ENCODE measurements at regions not wholly inside any gene's neighbourhood (a gene's known extent, or its start where the extent isn't known, plus 50 kb on each side); places are given as distances from the start of the nearest gene placed in this dataset.
"Not testable (repeated sequence)": the region's sequence is repeated elsewhere in the genome, so short reads cannot be mapped to it uniquely, and the experiment has no call there.

- POLR2A ChIA-PET = interaction anchor here (0.5 kb wide), 1 partner anchor 562 kb away, joined by 3 read pairs; no protein-coding TSS in a partner anchor
- H3K27ac ChIP-seq (ENCODE audit: extremely low read depth, low read depth, low read length) = no peak overlapping the region
- H3K36me3 ChIP-seq (ENCODE audit: control insufficient read depth in 2 of 2, insufficient read depth in 1 of 2, low read length in 2 of 2) = no peaks in the 10 kb centered on the region
- TF ChIP-seq ZNF785 (tag by site-specific recombination; IDR thresholded peaks at IDR 0.05) = no peak
- CTCF ChIA-PET = no interaction called here
- no peaks in the 10 kb centered on the region for H3K9me3 ChIP-seq (ENCODE audit: control insufficient read depth, insufficient read depth, low read depth, low read length)
- no peak overlapping the region for H3K4me3 ChIP-seq (ENCODE audit: low read depth, low read length)
- no peaks in the 10 kb centered on the region for H3K4me1 ChIP-seq (ENCODE audit: control insufficient read depth, insufficient read depth, low read length)
Measured at GRCh38 chr7:10475940-10476641, 497.6 kb upstream of the PHF14 start.

- ChIA-PET CTCF (no interaction called here), POLR2A (no interaction called here)
- H3K9me3 ChIP-seq (ENCODE audit: control insufficient read depth, insufficient read depth, low read depth, low read length) = no peaks in the 10 kb centered on the region
- no peak for TF ChIP-seq IKZF3 (tag by site-specific recombination; IDR thresholded peaks at IDR 0.05)
- TF ChIP-seq ZNF416 (tag by site-specific recombination; IDR thresholded peaks at IDR 0.05) = no peak
- TF ChIP-seq ZNF335 (tag by site-specific recombination; conservative IDR thresholded peaks at IDR 0.05) = no peak
- no peaks in the 10 kb centered on the region for H3K4me1 ChIP-seq (ENCODE audit: control insufficient read depth, insufficient read depth, low read length)
- H3K4me3 ChIP-seq (ENCODE audit: low read depth, low read length) = no peak overlapping the region
- H3K27ac ChIP-seq (ENCODE audit: extremely low read depth, low read depth, low read length) = no peak overlapping the region
- H3K36me3 ChIP-seq (ENCODE audit: control insufficient read depth in 2 of 2, insufficient read depth in 1 of 2, low read length in 2 of 2) = no peaks in the 10 kb centered on the region
Measured at GRCh38 chr7:10476642-10477041, 497.0 kb upstream of the PHF14 start.

GRCh38 chr7:10483671-10484070 lies 490.0 kb upstream of the PHF14 start:
- no peak overlapping the region for H3K4me3 ChIP-seq (ENCODE audit: low read depth, low read length)
- no peak for TF ChIP-seq ZNF654 (tag by site-specific recombination; IDR thresholded peaks at IDR 0.05; ENCODE audit: low read depth)
- TF ChIP-seq ZNF292 (tag by site-specific recombination; IDR thresholded peaks at IDR 0.05; ENCODE audit: borderline replicate concordance, low read depth) = no peak
- no peak for TF ChIP-seq ZNF132 (tag by site-specific recombination; IDR thresholded peaks at IDR 0.05; ENCODE audit: borderline replicate concordance)
- no peak for TF ChIP-seq ZBTB7A (tag by site-specific recombination; IDR thresholded peaks at IDR 0.05; ENCODE audit: low read depth)
- TF ChIP-seq SCRT2 (tag by site-specific recombination; IDR thresholded peaks at IDR 0.05) = no peak
- no peak for TF ChIP-seq ZNF707 (tag by site-specific recombination; IDR thresholded peaks at IDR 0.05)
- POLR2A ChIA-PET = no interaction called here
- no peak overlapping the region for H3K27ac ChIP-seq (ENCODE audit: extremely low read depth, low read depth, low read length)
- no peaks in the 10 kb centered on the region for H3K36me3 ChIP-seq (ENCODE audit: control insufficient read depth in 2 of 2, insufficient read depth in 1 of 2, low read length in 2 of 2)
- H3K9me3 ChIP-seq (ENCODE audit: control insufficient read depth, insufficient read depth, low read depth, low read length) = no peaks in the 10 kb centered on the region
- no peaks in the 10 kb centered on the region for H3K4me1 ChIP-seq (ENCODE audit: control insufficient read depth, insufficient read depth, low read length)
- CTCF ChIA-PET = no interaction called here

- ChIA-PET CTCF (no interaction called here), POLR2A (no interaction called here)
- TF ChIP-seq PRDM1 (tag by site-specific recombination; IDR thresholded peaks at IDR 0.05) = no peak
- TF ChIP-seq ZNF514 (tag by site-specific recombination; IDR thresholded peaks at IDR 0.05) = no peak
- TF ChIP-seq YY1 (tag by site-specific recombination; IDR thresholded peaks at IDR 0.05) = no peak
- TF ChIP-seq ZBTB8A (tag by site-specific recombination; IDR thresholded peaks at IDR 0.05) = no peak
- no peak for TF ChIP-seq GFI1B (tag by site-specific recombination; IDR thresholded peaks at IDR 0.05)
- no peak for TF ChIP-seq ZNF274 (IDR thresholded peaks at IDR 0.05; ENCODE audit: low read length)
- no peak for TF ChIP-seq ZNF274 (tag by site-specific recombination; IDR thresholded peaks at IDR 0.05; ENCODE audit: borderline replicate concordance)
- no peak overlapping the region for H3K4me3 ChIP-seq (ENCODE audit: low read depth, low read length)
- no peaks in the 10 kb centered on the region for H3K36me3 ChIP-seq (ENCODE audit: control insufficient read depth in 2 of 2, insufficient read depth in 1 of 2, low read length in 2 of 2)
- H3K27ac ChIP-seq (ENCODE audit: extremely low read depth, low read depth, low read length) = no peak overlapping the region
- no peaks in the 10 kb centered on the region for H3K9me3 ChIP-seq (ENCODE audit: control insufficient read depth, insufficient read depth, low read depth, low read length)
- H3K4me1 ChIP-seq (ENCODE audit: control insufficient read depth, insufficient read depth, low read length) = no peaks in the 10 kb centered on the region
Measured at GRCh38 chr7:10484767-10485166, 488.9 kb upstream of the PHF14 start.

GRCh38 chr7:10501206-10501884 lies 472.3 kb upstream of the PHF14 start:
- H3K36me3 ChIP-seq (ENCODE audit: control insufficient read depth in 2 of 2, insufficient read depth in 1 of 2, low read length in 2 of 2); POLR2A ChIA-PET; H3K4me3 ChIP-seq (ENCODE audit: low read depth, low read length); CTCF ChIA-PET; H3K27ac ChIP-seq (ENCODE audit: extremely low read depth, low read depth, low read length); H3K9me3 ChIP-seq (ENCODE audit: control insufficient read depth, insufficient read depth, low read depth, low read length); H3K4me1 ChIP-seq (ENCODE audit: control insufficient read depth, insufficient read depth, low read length): not testable (repeated sequence)

Measured in HEK293 (cell line).